ENCODE measurements at regions not wholly inside any gene's neighbourhood (a gene's known extent, or its start where the extent isn't known, plus 50 kb on each side); places are given as distances from the start of the nearest gene placed in this dataset.

GRCh38 chr16:51085271-51085670 is 65.8 kb downstream of the SALL1 start:
- DNase-seq (ENCODE audit: low read depth in 3 of 3, low spot score in 1 of 3): no peak

- no peak for DNase-seq (ENCODE audit: low read depth in 3 of 3, low spot score in 1 of 3)
These were observed 66.8 kb downstream of the SALL1 start for GRCh38 chr16:51084074-51084928.

GRCh38 chr16:51072591-51072990 is 78.5 kb downstream of the SALL1 start:
- DNase-seq (ENCODE audit: low read depth in 3 of 3, low spot score in 1 of 3): no peak

GRCh38 chr16:51071326-51071725 is 79.7 kb downstream of the SALL1 start:
- no peak for DNase-seq (ENCODE audit: low read depth in 3 of 3, low spot score in 1 of 3)

- DNase-seq (ENCODE audit: low read depth in 3 of 3, low spot score in 1 of 3): no peak
These were observed 83.7 kb downstream of the SALL1 start for GRCh38 chr16:51067352-51067751.

GRCh38 chr16:51062039-51062438 is 89.0 kb downstream of the SALL1 start:
- DNase-seq (ENCODE audit: low read depth in 3 of 3, low spot score in 1 of 3): no peak

GRCh38 chr16:51061328-51061727 is 89.7 kb downstream of the SALL1 start:
- no peak for DNase-seq (ENCODE audit: low read depth in 3 of 3, low spot score in 1 of 3)

- no peak for DNase-seq (ENCODE audit: low read depth in 3 of 3, low spot score in 1 of 3)
These were observed 93.1 kb downstream of the SALL1 start for GRCh38 chr16:51057969-51058337.

- no peak for DNase-seq (ENCODE audit: low read depth in 3 of 3, low spot score in 1 of 3)
These were observed 93.8 kb downstream of the SALL1 start for GRCh38 chr16:51057102-51057793.

- DNase-seq (ENCODE audit: low read depth in 3 of 3, low spot score in 1 of 3): no peak
These were observed 94.7 kb downstream of the SALL1 start for GRCh38 chr16:51056331-51056730.

- no peak for DNase-seq (ENCODE audit: low read depth in 3 of 3, low spot score in 1 of 3)
These were observed 95.6 kb downstream of the SALL1 start for GRCh38 chr16:51055434-51055833.

- DNase-seq (ENCODE audit: low read depth in 3 of 3, low spot score in 1 of 3): no peak
These were observed 97.3 kb downstream of the SALL1 start for GRCh38 chr16:51053775-51054174.

- DNase-seq (ENCODE audit: low read depth in 3 of 3, low spot score in 1 of 3): no peak
These were observed 99.4 kb downstream of the SALL1 start for GRCh38 chr16:51051671-51052070.

- DNase-seq (ENCODE audit: low read depth in 3 of 3, low spot score in 1 of 3): no peak
These were observed 100.7 kb downstream of the SALL1 start for GRCh38 chr16:51050377-51050706.

- no peak for DNase-seq (ENCODE audit: low read depth in 3 of 3, low spot score in 1 of 3)
These were observed 101.2 kb downstream of the SALL1 start for GRCh38 chr16:51049678-51050376.

- DNase-seq (ENCODE audit: low read depth in 3 of 3, low spot score in 1 of 3): no peak
These were observed 101.8 kb downstream of the SALL1 start for GRCh38 chr16:51049276-51049675.

- DNase-seq (ENCODE audit: low read depth in 3 of 3, low spot score in 1 of 3): no peak
These were observed 102.5 kb downstream of the SALL1 start for GRCh38 chr16:51048544-51048943.

- DNase-seq (ENCODE audit: low read depth in 3 of 3, low spot score in 1 of 3): no peak
These were observed 105.3 kb downstream of the SALL1 start for GRCh38 chr16:51045794-51046193.

GRCh38 chr16:51045186-51045585 is 105.9 kb downstream of the SALL1 start:
- no peak for DNase-seq (ENCODE audit: low read depth in 3 of 3, low spot score in 1 of 3)

- DNase-seq (ENCODE audit: low read depth in 3 of 3, low spot score in 1 of 3): no peak
These were observed 109.5 kb downstream of the SALL1 start for GRCh38 chr16:51041546-51041945.

- no peak for DNase-seq (ENCODE audit: low read depth in 3 of 3, low spot score in 1 of 3)
These were observed 110.4 kb downstream of the SALL1 start for GRCh38 chr16:51040637-51041036.
